ENCODE measurements at regions not wholly inside any gene's neighbourhood (a gene's known extent, or its start where the extent isn't known, plus 50 kb on each side); places are given as distances from the start of the nearest gene placed in this dataset.

DNA sequence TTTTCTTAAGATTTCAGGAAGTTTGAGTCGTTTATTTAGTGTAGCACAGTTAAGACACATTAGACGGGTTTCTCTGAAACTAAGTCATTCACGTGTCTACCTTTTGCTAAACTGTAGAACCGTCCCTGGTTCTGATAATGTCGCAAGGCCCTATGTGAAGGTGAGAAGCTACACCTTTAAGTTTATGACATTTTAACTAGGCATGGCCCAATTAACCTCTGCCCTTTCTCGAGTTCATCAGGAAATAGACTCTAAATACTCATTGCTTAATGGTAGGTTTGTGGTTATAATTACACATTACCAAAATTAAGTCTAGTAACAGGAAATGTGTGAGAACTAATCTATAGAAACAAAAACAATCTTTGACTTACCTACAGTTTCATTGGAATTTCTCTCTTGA is 126.6 kb upstream of the FZD8 start:
- TF ChIP-seq, protein P1, sequence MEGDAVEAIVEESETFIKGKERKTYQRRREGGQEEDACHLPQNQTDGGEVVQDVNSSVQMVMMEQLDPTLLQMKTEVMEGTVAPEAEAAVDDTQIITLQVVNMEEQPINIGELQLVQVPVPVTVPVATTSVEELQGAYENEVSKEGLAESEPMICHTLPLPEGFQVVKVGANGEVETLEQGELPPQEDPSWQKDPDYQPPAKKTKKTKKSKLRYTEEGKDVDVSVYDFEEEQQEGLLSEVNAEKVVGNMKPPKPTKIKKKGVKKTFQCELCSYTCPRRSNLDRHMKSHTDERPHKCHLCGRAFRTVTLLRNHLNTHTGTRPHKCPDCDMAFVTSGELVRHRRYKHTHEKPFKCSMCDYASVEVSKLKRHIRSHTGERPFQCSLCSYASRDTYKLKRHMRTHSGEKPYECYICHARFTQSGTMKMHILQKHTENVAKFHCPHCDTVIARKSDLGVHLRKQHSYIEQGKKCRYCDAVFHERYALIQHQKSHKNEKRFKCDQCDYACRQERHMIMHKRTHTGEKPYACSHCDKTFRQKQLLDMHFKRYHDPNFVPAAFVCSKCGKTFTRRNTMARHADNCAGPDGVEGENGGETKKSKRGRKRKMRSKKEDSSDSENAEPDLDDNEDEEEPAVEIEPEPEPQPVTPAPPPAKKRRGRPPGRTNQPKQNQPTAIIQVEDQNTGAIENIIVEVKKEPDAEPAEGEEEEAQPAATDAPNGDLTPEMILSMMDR (IDR thresholded peaks at IDR 0.05): no peak
- TF ChIP-seq POLR2A (IDR thresholded peaks at IDR 0.05): no peak
